ENCODE measurements at regions not wholly inside any gene's neighbourhood (a gene's known extent, or its start where the extent isn't known, plus 50 kb on each side); places are given as distances from the start of the nearest gene placed in this dataset.

GRCh38 chr12:126557659-126558058, 1492.4 kb downstream of the AACS start:
- ChIA-PET RAD21 (ENCODE audit: unreplicated experiment) (no interaction called here), CTCF (no interaction called here), SMC1A (ENCODE audit: uncharacterized antibody, unreplicated experiment) (no interaction called here), POLR2A (no interaction called here)
- no peak for TF ChIP-seq SREBF1 (IDR thresholded peaks at IDR 0.05; ENCODE audit: low read length)
- no peak overlapping the region for H3K4me2 ChIP-seq (ENCODE audit: control insufficient read depth, insufficient read depth)
- DNase-seq (ENCODE audit: low read depth, low spot score) = no peak
- no peaks in the 10 kb centered on the region for H3K36me3 ChIP-seq (ENCODE audit: control insufficient read depth in 2 of 2, insufficient read depth in 2 of 2, low read length in 1 of 2)
- H3K9ac ChIP-seq (ENCODE audit: control insufficient read depth, insufficient read depth, low read length) = no peak overlapping the region
- no peak overlapping the region for H3K27ac ChIP-seq (ENCODE audit: control insufficient read depth, insufficient read depth)
- ATAC-seq = no peak
- intact Hi-C loops (cut with micrococcal nuclease; ENCODE audit: unreplicated experiment) (no loop called here), in situ Hi-C loops (cut with MboI) (no loop called here)
- no peaks in the 10 kb centered on the region for H3K9me3 ChIP-seq (replicated peaks; ENCODE audit: control insufficient read depth, insufficient read depth, low read length)
- no peaks in the 10 kb centered on the region for H3K79me2 ChIP-seq (ENCODE audit: control insufficient read depth, insufficient read depth, low read length)
- no peak overlapping the region for H3K4me3 ChIP-seq
- 77% methylated on average over 5 of the region's 5 CpGs for WGBS (ENCODE audit: insufficient coverage, insufficient replicate concordance, low lambda C conversion rate, missing lambda C conversion rate)
- H3K4me1 ChIP-seq (ENCODE audit: control insufficient read depth, insufficient read depth, low read length) = no peaks in the 10 kb centered on the region
- FAIRE-seq = no peak
- H4K20me1 ChIP-seq (ENCODE audit: control insufficient read depth, insufficient read depth) = no peaks in the 10 kb centered on the region
- no peaks in the 10 kb centered on the region for H3K27me3 ChIP-seq (replicated peaks in 1 of 2; ENCODE audit: control insufficient read depth in 2 of 2, insufficient read depth in 2 of 2, low read length in 1 of 2)
- H2AFZ ChIP-seq (ENCODE audit: control insufficient read depth, low read depth, low read length) = no peak overlapping the region
- BruUV-seq (replicated peaks) = no TSS peak

GRCh38 chr12:126558219-126558618, 1493.0 kb downstream of the AACS start:
- RAD21 ChIA-PET (ENCODE audit: unreplicated experiment) = no interaction called here
- POLR2A ChIA-PET = no interaction called here
- H3K9me3 ChIP-seq (replicated peaks; ENCODE audit: control insufficient read depth, insufficient read depth, low read length) = no peaks in the 10 kb centered on the region
- H3K36me3 ChIP-seq (ENCODE audit: control insufficient read depth in 2 of 2, insufficient read depth in 2 of 2, low read length in 1 of 2) = no peaks in the 10 kb centered on the region
- no peak overlapping the region for H2AFZ ChIP-seq (ENCODE audit: control insufficient read depth, low read depth, low read length)
- no peak overlapping the region for H3K4me3 ChIP-seq
- no peak overlapping the region for H3K27ac ChIP-seq (ENCODE audit: control insufficient read depth, insufficient read depth)
- H3K9ac ChIP-seq (ENCODE audit: control insufficient read depth, insufficient read depth, low read length) = no peak overlapping the region
- no TSS peak for BruUV-seq (replicated peaks)
- FAIRE-seq = no peak
- WGBS (ENCODE audit: insufficient coverage, insufficient replicate concordance, low lambda C conversion rate, missing lambda C conversion rate) = 3% methylated on average over 2 of the region's 2 CpGs
- ATAC-seq = no peak
- no peaks in the 10 kb centered on the region for H4K20me1 ChIP-seq (ENCODE audit: control insufficient read depth, insufficient read depth)
- intact Hi-C loops (cut with micrococcal nuclease; ENCODE audit: unreplicated experiment) (no loop called here), in situ Hi-C loops (cut with MboI) (no loop called here)
- no peaks in the 10 kb centered on the region for H3K27me3 ChIP-seq (replicated peaks in 1 of 2; ENCODE audit: control insufficient read depth in 2 of 2, insufficient read depth in 2 of 2, low read length in 1 of 2)
- SMC1A ChIA-PET (ENCODE audit: uncharacterized antibody, unreplicated experiment) = no interaction called here
- TF ChIP-seq MLLT1 (IDR thresholded peaks at IDR 0.05) = no peak
- TF ChIP-seq RFX5 (IDR thresholded peaks at IDR 0.05; ENCODE audit: low read depth, low read length) = no peak
- no peak for TF ChIP-seq RAD51 (IDR thresholded peaks at IDR 0.05)
- TF ChIP-seq TCF3 (IDR thresholded peaks at IDR 0.05; ENCODE audit: borderline replicate concordance, insufficient read depth, low read depth, low read length) = no peak
- no peak for TF ChIP-seq KLF5 (IDR thresholded peaks at IDR 0.05; ENCODE audit: partially characterized antibody)
- TF ChIP-seq IRF3 (IDR thresholded peaks at IDR 0.05) = no peak
- no peak for TF ChIP-seq CUX1 (IDR thresholded peaks at IDR 0.05; ENCODE audit: insufficient replicate concordance, low read depth, low read length)
- no peak for TF ChIP-seq CEBPB (IDR thresholded peaks at IDR 0.05; ENCODE audit: borderline replicate concordance in 1 of 2, low read depth in 2 of 2, low read length in 2 of 2)
- no peaks in the 10 kb centered on the region for H3K4me1 ChIP-seq (ENCODE audit: control insufficient read depth, insufficient read depth, low read length)
- H3K79me2 ChIP-seq (ENCODE audit: control insufficient read depth, insufficient read depth, low read length) = no peaks in the 10 kb centered on the region
- no peak for DNase-seq (ENCODE audit: low read depth, low spot score)
- CTCF ChIA-PET = no interaction called here
- no peak overlapping the region for H3K4me2 ChIP-seq (ENCODE audit: control insufficient read depth, insufficient read depth)
